DND-41 (cell line): ENCODE measurements at regions not wholly inside any gene's neighbourhood (a gene's known extent, or its start where the extent isn't known, plus 50 kb on each side); places are given as distances from the start of the nearest gene placed in this dataset.

ENCODE experiments used
- EZH2 ChIP-seq: IDR thresholded peaks from 3 replicates; pipeline ENCODE4 v1.6.1; 2012; ENCODE audit warnings: borderline replicate concordance, low read depth, mild to moderate bottlenecking, moderate library complexity, low read length, inconsistent platforms; ENCODE audit not compliant: severe bottlenecking
- TF ChIP-seq, protein P1 (sequence below): IDR thresholded peaks from 2 replicates; pipeline ENCODE4 v1.5.1; 2012; ENCODE audit warnings: borderline replicate concordance, low read length, moderate library complexity, mild to moderate bottlenecking; ENCODE audit not compliant: poor library complexity, severe bottlenecking; ENCODE audit errors: extremely low read depth

DNA sequence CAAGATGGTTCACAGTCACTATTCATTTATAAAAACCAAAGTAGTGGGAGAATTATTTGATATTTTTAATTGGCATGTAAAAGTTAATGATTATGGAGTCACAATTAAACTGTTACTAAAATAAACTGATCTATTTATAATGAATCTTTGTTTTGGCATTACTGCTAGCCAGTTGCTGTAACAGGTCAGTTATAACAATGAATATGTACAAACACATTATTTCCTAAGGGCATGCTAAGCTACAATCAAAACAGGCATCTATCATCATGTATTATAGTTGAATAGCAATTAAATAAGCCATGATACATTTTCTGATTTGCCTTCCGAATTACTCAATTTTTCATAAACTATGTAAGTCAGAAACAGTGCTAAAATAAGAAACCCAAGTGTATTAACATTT, 518.3 kb downstream of the SLC16A7 start:
- TF ChIP-seq EZH2, result no peak
- TF ChIP-seq, protein P1, sequence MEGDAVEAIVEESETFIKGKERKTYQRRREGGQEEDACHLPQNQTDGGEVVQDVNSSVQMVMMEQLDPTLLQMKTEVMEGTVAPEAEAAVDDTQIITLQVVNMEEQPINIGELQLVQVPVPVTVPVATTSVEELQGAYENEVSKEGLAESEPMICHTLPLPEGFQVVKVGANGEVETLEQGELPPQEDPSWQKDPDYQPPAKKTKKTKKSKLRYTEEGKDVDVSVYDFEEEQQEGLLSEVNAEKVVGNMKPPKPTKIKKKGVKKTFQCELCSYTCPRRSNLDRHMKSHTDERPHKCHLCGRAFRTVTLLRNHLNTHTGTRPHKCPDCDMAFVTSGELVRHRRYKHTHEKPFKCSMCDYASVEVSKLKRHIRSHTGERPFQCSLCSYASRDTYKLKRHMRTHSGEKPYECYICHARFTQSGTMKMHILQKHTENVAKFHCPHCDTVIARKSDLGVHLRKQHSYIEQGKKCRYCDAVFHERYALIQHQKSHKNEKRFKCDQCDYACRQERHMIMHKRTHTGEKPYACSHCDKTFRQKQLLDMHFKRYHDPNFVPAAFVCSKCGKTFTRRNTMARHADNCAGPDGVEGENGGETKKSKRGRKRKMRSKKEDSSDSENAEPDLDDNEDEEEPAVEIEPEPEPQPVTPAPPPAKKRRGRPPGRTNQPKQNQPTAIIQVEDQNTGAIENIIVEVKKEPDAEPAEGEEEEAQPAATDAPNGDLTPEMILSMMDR, result no peak
